Occipital lobe (tissue), 1 donor: ENCODE measurements at regions not wholly inside any gene's neighbourhood (a gene's known extent, or its start where the extent isn't known, plus 50 kb on each side); places are given as distances from the start of the nearest gene placed in this dataset.

Source experiments
- DNase-seq: peaks from one replicate; lab custom pipeline; 2025; lab: John Stamatoyannopoulos, UW

DNA sequence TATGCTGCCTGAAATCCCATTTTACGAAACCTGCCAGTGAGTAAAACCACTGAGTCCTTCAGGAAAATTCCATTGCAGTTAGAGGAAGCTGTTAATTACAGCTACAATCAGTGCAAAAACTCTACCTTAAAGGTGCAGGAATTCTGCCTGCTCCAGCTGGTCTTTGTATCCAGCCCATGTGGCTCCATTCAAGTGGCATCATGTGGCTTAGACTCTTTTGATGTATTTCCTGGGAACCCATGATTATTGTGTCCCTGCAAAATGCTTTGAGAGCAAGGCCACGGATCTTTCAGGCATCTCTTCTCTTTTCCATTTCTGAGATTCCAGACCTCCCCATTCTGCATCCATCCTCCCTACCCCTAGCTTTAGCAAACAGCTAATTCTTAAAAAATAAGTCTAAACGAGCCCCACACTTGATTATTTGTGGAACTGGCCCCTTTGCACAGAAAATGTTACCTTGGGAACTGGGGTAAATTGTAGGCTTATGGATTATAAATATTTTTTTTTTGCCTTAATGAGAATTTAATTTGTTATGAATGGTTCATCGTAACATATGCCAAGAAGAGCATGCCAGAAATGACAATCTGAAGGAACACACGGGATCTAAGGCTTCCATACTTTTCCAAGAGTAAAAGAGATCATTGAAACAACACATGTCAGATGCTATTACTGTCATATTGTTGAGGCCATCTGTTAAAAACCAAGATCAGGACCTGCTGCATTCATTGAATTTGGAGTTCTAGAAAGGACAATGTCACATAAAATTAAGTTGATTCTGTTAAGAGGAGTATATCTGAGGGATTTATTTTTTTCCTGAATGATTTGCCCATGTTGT, 144.6 kb downstream of the TPH2 start:
- DNase-seq: no peak

DNA sequence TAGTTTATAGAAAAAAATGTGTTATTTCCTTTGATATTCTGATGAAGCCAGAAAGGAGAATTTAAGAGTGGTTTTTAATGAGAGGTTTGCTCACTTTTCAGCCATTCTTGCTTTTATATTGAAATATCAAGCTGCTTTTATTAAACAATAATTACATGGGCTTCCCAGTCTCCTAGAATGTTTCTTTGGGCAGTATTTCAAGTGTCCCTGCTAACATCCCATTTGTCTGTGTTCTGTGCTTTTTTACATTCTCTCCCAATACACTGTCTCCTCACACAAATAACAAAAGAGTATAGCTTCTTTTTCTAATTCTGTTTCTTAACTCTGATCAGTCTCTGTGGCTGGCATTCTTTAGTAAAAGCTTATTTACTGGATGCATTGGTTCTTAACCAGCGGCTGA, 145.4 kb downstream of the TPH2 start:
- no peak for DNase-seq

DNA sequence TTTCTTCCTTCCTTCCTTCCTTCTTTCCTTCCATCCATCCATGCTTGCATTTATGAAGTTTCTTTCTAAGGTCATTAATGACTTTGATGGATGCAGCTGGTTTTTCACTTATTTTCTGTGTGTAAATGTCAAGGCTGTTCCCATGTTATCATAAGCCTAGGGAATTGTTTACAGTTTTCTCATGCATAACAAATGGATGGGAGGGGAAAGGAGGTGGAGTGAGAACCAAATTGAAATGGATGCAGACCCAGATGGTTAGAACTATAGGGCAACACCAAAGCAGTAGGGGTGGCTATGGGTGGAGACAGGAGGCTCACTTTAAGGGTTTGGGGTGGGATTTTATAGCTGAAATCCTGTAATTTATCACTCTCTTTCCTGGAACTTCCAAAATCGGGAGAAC, 146.2 kb downstream of the TPH2 start:
- DNase-seq: no peak

DNA sequence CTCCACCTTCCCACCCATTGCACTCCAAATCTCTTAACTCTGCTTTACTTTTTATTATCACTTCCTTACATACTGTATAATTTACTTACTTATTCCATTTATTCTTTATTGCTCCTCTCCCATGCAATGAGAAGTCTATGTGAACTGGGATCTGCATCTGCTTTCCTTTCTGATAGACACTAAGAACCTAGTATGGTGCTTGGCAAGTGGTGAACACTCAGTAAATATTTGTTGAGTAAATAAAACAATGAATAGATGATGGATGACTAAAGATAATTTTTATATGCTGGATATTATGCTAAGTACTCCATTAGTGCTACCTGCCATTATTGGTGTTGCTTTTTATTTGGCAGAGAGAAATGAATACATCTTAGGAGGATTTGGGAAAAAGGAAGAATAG, 151.0 kb downstream of the TPH2 start:
- no peak for DNase-seq

DNA sequence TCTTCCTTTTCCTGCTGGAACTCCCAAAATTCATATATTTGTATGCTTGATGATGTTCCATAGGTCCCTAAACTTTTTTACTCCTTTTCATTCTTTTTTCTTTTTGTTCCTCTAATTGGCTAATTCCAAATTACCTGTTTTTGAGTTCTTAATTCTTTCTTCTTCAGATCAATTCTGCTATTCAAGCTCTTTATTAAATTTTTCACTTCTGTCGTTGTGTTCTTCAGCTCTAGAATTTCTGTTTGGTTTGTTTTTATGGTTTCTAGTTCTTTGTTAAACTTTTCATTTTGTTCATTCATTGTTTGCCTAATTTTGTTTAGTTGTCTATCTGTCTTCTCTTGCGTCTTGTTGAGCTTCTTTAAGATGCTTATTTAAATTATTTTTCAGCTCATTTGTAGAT, 154.8 kb downstream of the TPH2 start:
- no peak for DNase-seq

DNA sequence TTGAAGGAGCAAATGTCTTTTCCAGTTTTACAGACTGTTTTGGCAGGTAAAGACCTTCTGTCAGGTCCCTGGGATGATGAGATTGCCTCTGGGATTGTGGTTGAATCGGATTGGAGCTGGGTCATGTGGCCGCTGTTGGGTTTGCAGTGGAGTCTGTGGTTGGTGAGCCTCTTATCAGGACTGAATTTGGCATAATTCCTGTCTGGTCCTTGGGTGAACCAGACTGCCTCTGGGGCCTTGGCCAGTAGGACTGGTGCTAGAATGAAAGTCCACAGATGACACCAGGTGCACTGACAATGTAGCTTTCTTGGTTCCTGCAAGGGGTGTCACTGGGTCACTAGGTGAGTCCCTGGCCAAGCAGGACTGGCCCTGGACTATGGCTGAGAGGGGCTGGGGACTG, 155.3 kb downstream of the TPH2 start:
- DNase-seq: no peak

DNA sequence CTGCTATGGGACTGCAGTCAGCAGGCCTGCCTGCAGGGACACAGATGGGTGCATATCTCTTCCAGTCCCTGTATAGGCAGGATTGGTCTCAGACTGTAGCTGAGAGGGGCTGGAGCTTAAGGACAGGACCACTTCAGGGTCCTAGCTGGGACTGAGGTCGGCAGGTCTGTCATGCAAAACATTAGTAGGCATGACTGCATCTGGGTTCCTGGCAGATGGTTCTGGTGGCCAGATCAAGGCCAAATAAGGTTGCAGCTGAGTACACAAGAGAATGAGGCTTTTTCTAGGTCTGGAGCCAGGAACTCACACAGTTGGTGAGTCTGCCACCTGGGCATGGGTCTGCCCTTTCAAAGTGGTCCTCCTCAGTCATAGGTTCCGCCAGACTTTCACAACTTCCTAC, 155.8 kb downstream of the TPH2 start:
- no peak for DNase-seq

DNA sequence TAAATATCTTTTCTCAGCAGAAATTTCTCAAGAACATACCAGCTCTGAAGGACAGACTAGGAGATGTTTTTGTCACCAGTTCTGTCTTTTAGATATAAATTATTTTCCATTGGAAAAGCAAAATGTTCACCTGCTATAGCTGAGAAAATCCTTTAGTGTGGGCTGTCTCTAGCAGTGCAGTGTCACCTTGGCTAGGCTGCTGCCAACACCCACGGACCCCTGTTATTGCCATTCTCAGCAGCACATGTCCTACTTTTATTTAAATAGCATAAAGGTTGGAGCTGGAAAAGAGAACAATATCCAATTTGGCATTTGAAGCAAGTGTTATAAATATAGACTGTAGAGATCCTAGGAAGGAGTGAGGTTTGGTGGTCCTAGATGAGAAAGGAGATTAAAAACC, 156.4 kb downstream of the TPH2 start:
- peak; percentile 21 for DNase-seq

DNA sequence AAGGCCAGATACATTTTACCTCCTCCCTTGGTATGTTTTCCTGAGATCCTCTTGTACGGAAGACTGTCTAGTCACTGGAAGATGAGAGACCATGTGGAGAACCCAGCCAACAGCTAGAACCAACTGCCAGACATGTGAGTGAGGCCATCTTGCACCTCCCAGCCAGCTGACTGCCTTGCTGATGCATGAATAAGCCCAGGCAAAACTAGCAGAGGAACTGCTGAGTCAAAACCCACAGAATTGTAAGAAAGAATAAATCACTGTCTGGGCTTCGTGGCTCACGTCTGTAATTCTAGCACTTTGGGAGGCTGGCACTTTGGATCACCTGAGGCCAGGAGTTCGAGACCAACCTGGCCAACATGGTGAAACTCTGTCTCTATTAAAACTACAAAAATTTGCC, 160.0 kb downstream of the TPH2 start:
- no peak for DNase-seq

DNA sequence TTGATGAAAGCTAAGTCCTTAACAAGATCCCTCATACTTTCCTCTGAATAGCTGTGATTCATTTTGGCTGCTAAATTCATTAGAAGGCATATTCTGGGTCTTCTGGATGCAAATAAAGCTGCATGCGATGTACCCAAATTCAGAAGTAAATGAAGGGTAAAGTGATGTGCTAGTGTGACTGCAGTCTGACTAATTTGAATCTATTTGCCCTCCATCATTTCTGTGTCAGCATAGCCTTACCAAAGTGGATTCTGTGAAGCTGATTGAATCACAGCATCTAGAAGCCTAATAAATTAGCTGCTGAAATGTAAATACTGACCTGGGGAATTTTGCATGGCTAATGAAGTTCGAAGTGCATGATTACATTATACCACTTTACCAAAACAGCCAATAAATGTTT, 162.2 kb downstream of the TPH2 start:
- DNase-seq: no peak

DNA sequence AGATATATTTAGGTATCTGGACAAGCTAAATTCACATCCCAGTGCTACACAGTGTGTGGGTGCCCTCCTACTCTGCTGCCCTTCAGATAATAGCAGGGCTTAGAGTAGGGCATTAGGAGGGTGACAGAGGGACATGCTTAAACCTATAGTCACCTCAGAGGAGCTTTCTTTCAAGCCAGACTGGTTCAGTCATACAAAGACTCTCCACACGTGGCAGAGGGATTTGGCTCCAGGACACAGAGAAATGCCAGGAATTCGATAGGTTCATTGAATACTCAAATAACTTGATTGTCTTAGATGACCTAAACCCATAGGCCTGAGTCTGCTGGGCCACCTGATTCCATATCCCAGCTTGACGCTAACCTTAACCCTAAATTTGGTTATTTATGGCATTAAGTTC, 163.5 kb downstream of the TPH2 start:
- DNase-seq: no peak

DNA sequence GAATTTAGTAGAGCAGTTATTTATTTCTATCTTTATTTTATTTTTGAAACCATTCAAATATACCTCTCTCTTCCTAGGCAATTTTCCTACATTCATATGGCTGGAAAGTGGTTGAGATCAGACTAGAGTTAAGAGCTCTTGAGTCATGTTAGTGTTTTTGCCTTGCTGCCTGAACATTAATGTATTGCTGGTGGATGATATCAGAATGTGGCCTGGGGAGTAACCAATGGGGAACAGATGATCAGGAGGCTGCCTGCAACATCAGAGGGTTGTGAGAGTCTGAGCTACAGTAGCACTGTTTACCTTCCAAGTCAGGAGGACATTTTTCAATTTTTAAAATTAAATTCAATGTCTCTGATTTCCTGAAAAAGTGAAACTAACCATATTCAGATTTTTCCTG, 166.3 kb upstream of the TRHDE start:
- DNase-seq: no peak

DNA sequence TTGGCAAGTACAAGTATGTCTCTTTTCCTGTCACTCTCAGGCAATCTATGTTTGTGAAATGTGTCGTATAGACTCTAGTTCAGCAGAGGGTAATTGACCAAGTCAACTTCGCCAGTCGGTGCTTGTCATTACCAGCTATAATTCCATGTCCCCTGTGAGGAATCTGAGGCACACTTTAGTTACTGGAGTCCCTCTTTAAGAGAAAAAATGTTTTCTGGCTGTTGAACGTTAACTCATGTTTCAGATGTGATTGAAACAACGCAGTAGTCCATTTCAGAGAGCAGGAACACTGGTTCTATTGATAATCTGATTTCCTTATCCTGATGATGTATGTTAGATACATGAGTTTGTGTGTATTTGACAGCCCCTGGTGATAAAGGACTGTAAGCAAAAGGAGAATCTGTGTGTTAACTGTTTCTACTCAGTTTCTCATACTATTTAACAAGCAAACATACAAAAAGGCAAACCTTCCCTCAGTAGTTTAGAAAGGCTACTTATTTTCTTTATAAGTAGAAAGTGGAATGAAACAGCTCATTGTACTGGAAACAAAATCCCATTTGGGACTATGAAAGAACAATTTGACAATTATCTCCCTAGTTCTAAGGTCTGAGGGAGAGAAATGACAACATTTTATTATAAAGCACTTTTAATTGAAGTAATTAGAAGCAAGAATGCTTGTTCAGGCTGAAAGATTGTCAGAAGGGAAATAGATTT, 161.1 kb upstream of the TRHDE start:
- DNase-seq: no peak

DNA sequence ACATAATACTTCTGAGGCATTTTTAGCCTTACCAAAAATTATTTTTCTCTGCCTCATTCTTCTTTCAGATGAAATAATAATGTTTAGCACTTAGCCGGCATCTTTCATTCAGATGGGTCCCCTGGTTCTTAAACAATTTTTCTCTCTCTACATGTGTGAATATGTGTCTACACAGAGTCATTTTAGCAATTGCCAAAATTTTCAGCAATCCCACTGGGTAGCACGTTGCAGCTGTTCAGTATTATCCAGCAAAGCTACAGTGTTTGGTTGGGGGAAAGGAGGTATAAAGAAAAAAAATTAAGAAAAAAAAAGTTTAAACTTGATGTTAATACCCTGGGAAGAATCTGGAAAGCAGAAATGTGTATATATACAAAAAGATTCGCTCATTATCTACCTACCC, 160.5 kb upstream of the TRHDE start:
- DNase-seq: no peak

DNA sequence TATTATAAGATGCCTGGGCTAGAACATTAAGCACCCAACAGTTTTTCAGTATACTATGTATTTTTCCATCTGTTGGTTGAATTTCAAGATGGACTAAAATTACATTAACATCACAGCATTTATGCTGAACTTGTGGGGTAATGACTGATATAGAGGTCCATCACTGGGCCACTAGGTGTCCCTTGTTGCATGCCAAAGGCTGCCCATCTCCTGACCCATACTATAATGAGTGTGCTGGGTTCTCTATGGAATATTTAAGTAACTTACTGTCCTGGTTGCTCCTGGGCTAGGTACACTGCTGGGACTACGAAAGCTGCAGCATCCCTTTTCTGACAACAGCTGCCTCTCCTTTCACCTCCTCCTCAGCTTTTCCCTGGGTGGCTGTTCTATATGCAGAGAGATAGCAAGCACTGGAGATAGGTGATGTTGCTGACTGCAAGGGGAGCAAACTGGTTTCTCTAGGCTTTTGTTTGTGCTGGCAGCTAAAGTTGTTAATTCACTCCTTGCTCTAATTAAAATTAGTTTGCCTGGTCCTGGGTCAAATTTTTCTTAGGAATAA, 138.6 kb upstream of the TRHDE start:
- peak; percentile 41 for DNase-seq

DNA sequence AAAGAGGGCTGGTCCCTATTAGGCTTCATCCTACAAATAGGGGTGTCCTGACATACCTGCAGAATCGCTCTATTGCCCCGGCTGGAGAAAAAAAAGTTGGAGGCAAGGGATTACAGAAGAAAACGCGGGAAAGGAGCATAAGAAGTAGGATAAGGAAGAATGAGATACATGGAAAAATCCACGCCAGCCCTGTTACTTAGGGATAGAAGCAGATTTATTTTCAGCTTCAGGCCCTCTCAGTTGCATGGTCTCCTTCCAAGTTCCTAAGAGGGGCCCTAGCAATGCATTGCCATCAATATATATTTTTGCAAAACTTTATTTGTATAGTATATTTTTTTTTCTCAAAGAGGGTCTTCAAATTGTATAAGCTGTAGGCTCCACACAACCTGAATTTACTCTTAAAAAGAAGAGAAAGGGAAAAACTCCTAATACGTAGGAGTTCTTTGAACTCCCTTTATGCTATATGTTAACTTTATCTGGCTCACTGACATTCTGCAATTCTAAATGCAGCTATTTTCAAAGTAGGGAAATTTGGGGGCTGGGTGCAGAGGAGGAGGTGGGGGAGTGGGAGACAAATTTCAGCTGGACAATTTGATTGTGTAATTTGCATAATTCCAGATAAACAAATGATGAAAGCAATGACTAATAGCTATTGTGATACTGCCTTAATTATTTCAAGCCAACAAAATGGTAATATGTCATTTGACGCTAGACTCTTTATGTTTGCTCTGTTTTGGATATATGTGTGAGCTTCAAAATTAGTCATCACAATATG, 137.7 kb upstream of the TRHDE start:
- DNase-seq: no peak

DNA sequence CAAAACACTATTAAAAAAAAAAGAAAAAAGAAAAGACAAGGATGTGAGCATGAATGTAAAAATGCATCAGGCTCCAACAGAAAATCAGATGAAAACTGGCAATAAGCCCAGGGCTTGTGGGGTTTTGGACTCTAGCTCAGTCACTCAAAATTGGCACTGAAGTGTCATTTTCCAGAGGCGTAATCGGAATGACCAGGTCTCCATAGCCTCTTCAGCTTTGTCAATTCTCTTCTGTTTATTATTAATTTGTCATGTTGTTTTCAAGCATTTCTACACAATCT, 137.2 kb upstream of the TRHDE start:
- DNase-seq: no peak

DNA sequence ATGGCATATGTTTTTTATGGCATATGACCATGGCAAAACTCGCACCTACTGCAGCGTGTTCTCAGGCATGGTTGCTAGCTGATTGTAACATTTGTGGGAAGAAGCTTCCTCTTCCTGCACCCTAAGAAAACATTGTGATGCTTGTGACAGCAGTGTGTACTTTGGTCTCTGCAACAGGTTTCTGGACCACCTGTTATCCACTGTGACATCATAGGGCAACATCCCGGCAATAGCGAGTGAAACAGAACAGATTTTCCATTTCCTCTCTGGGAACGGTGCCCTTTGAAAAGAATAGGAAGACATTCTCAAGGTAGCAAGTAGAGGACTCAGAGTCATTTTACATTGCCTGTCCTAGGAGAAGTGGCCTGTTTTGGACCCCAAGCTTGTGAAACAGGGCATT, 135.4 kb upstream of the TRHDE start:
- no peak for DNase-seq

DNA sequence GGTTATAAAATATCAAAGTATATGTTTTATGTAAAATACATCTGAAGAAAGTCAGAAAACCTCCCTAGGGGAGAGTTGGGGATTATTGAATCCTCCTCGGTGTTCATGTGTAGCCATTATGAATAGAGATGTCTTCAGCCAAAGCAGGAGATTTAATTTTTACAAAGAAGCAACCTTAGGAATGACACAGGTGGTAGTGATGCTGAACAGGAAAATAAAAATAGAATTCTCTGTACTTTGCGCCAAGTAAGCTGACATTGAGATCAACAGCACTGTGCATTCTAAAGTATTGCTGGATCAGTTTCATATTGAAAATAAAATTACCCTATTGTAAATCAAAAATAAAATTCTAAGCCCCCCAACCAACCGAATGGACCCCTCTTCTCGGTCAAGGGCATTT, 132.8 kb upstream of the TRHDE start:
- no peak for DNase-seq

DNA sequence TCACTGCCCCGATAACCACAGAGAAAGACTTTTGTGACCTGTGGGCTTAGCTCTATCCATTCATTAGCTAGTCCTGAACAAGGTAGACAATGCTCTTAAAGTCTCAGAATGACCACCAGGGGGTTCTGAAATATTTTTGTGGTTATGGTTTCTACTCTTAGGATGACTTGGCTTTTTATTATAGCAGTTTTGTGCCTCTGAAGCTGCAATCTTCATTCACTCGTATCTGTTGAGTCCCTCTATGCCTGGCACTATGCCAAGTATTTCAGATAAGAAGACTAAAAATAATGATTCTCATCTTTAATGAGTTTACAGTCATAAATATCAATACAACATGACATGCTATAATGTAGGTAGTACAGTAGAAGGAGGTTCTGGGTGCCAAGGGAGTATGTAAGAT, 130.8 kb upstream of the TRHDE start:
- DNase-seq: no peak

DNA sequence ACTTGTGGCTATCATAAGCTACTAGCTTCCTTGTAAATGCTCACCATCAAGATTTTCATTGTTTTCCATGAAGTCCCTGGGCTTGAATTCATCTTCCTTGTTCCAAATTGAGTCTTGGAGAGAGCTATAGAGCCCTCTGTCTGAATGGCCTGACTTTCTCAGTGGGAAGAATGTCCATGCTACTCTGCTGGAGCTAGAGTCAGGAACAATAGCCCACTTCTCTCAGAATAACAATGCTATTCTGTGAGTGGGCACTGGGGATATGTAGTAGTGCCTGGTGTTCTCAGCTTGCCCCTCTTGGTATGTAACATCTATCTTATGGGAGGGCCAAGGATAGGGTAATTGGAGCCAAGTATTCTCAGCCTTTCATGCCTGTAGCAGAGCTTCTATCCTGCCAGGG, 127.6 kb upstream of the TRHDE start:
- no peak for DNase-seq

DNA sequence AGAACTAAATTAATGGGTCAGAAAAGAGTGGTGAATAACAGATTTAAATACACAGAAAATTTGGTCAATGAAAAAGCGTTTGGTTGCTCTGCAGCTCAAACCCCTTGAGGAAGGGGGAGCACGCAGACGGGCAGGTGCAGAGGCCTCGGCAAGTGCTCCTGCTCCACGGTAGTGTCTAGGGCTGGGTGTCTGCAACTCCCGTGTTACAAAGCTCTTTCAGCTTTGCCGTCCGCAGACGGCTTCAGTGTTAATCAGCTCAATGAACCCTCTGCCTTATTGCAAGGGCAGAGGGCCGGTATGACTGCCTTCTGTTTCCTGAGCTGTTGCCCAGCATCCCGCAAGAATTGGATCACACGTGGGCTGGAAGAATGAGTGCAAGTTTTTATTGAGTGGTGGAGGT, 125.7 kb upstream of the TRHDE start:
- DNase-seq: no peak
